GM18502 (cell line): ENCODE measurements at regions not wholly inside any gene's neighbourhood (a gene's known extent, or its start where the extent isn't known, plus 50 kb on each side); places are given as distances from the start of the nearest gene placed in this dataset.
"Not testable (repeated sequence)": the region's sequence is repeated elsewhere in the genome, so short reads cannot be mapped to it uniquely, and the experiment has no call there.

ENCODE experiments used
- ATAC-seq: cut with Tn5 transposase; IDR thresholded peaks from one replicate; pipeline ENCODE4 v1.9.1; 2021; ENCODE audit warnings: mild to moderate bottlenecking; ENCODE audit not compliant: unreplicated experiment, poor library complexity

GRCh38 chr7:89607792-89608191 is 546.5 kb upstream of the STEAP1 start:
- no peak for ATAC-seq

DNA sequence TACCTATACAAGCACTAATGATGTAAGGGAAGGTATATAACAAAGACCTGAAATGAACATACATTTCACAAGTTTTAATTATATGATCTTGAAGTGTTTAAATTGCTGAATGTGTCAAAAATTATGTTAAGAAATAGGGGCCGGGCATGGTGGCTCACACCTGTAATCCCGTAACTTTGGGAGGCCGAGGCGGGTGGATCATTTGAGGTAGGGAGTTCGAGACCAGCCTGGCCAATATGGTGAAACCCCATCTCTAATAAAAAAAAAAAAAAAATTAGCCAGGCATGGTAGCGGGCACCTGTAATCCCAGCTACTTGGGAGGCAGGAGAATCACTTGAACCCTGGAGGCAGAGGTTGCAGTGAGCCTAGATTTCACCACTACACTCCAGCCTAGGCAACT is 537.4 kb upstream of the STEAP1 start:
- ATAC-seq, result not testable (repeated sequence)

- no peak for ATAC-seq
Measured at GRCh38 chr7:89618274-89618673, 536.0 kb upstream of the STEAP1 start.

GRCh38 chr7:89621925-89622641 is 532.2 kb upstream of the STEAP1 start:
- ATAC-seq, result no peak

GRCh38 chr7:89623018-89623672 is 531.1 kb upstream of the STEAP1 start:
- ATAC-seq, result peak; percentile 97

- not testable (repeated sequence) for ATAC-seq
Measured at GRCh38 chr7:89624155-89624554, 530.1 kb upstream of the STEAP1 start.

DNA sequence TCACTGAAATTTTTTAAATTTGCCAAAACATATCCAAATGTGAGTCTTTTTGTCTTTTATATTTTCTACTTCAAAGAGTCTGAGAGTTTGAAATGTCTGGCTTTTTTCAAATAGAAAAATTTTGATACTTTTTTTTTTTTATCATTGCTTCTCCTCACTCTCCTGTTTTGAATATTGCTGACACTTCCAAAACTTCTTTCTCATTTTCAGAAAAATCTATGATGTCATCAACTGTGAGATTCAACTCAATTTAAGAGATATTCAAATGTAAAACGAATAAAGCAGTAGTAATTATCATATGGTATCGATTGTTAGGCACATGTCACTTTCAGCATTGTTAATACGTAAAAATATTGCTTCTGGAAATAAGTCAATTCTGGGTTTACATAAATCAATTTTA is 505.8 kb upstream of the STEAP1 start:
- ATAC-seq, result no peak

- ATAC-seq, result no peak
Measured at GRCh38 chr7:89655946-89656345, 498.3 kb upstream of the STEAP1 start.

DNA sequence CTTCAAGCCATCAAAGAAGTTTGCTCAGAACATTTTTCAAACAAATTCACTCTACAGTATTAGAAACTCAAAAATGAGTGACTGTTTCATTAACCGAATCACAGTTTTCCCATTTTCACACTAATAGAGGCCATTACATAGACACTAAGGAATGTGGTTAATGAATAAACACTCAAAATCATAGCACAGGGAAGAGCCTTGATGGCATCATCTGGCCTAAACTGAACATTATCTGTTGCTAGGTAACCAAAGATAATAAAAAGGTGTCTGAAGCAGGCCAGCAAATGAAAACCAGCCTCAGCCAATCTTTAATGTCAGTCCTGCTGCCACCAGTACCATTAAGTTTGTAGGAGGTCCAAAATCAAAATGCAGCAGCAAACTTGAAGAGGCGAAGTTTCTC is 492.4 kb upstream of the STEAP1 start:
- ATAC-seq, result no peak

GRCh38 chr7:89666136-89666835 is 488.0 kb upstream of the STEAP1 start:
- ATAC-seq, result no peak

DNA sequence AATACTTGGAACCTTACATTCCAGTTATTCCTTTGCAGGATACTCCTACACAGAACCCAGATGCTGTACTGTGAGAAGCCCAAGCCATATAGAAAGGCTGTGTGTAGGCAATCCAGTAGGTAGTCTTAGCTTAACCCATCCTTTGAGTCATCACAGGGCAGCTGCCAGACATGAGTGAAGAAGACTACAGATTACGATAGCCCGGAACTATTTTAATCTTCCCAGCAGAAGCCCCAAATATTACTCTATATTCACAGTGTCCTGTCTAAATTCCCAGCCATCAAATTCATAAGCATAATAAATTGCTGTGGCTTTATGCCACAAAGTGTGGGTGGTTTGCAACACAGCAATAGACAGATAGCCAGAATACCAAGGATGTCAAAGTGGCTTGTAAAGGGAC is 474.1 kb upstream of the STEAP1 start:
- ATAC-seq, result no peak

- no peak for ATAC-seq
Measured at GRCh38 chr7:89681448-89681847, 472.8 kb upstream of the STEAP1 start.

DNA sequence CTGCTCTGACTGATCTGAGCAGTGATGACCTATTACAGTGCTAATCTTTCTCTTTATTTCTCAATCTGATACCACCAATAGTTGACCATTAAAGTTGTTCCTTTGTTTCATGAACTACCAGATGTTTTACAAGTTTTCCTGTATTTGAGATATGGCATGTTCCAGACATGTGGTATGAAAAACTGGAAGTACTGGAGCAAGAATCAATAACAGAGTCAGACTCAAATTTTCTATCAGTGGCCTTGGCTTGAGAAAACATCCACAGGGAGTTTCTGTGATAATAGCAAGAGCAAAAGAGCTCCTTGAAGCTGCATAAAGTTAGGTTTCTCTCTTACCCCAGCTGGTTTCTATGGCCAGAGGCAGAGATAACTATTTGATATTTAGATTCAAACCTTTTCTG is 469.0 kb upstream of the STEAP1 start:
- no peak for ATAC-seq

DNA sequence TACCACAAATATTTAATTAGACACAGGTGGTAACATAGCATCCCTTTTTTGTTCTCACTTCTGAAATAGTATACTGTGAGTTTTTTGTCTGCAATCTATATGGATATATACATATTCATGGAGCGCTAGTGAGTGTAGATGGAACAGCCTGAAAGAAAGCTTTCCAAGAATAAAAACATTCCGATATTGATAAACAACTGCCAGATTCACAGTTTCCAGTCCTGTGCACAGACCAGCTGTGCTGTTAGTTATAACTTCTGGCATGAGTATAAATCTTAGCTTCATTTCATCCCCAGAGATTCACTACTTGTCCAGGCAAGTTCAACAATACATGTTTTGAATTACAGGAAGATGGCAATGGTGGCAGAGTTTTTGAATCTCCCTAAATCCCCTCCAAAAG is 467.1 kb upstream of the STEAP1 start:
- no peak for ATAC-seq

DNA sequence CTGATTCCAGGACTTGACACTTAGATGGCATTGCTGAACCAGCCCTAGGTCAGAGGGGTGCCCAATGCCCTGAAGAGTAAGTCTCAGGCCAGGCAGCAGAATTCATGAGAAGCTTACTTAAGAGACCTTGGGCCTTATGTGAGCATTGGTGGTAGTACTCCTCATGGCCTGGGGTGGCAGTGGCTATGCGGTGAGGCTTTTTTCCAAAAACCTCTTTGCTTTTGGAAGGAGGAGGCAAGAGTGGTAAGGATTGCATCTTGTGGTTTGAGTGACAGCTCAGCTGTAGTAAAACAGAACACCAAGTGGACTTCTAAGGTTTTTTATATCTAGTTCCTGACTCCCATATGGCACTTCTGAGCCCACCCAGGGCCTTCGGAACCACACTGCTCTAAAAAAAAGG is 459.0 kb upstream of the STEAP1 start:
- no peak for ATAC-seq

DNA sequence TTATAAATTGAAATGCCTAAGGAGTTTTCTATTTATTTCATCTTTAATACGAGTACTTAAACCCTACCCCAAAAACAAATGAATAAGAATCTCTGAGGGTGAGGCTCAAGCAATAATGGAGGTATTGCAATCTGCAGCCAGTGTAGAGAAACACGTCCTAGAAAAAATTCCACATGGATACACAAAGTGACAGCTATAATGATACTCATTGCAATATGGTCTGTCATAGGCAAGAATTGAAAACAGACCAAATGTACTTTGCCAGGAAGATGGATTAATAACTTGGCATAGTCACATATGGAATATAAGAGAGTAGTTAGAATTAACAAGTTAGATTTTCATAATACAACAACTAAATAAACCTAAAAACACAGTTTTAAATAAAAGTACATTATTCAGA is 440.1 kb upstream of the STEAP1 start:
- no peak for ATAC-seq

DNA sequence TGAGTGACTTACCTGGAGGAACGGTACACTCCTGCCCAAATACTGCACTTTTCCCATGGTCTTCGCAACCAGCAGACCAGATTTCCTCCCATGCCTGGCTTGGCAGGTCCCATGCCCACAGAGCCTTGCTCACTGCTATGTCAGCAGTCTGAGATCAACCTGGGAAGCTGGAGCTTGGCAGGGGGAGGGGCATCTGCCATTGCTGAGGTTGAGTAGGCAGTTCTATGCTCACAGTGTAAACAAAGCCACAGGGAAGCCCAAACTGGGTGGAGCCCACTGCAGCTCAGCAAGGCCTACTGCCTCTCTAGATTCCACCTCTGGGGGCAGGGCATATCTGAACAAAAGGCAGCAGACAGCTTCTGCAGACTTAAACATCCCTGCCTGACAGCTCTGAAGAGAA is 435.3 kb upstream of the STEAP1 start:
- ATAC-seq, result not testable (repeated sequence)

DNA sequence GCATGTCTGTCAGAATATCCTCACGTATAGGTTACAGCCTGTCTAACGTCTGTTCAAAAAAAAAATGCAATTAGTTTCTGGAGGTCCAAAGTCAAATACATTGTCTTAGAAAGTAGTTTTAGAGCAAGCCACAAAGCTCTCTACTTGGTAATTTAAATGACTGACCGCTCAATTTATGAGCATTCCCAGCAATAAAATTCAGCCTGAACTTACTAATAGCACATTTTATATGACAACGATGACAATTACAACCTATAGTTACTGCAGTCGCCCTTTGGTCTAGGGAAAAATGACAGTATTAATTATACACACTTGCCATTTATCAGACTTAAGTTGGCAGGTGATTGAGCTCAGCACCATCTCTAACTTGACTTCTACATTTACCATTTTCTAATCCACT is 425.8 kb upstream of the STEAP1 start:
- no peak for ATAC-seq

DNA sequence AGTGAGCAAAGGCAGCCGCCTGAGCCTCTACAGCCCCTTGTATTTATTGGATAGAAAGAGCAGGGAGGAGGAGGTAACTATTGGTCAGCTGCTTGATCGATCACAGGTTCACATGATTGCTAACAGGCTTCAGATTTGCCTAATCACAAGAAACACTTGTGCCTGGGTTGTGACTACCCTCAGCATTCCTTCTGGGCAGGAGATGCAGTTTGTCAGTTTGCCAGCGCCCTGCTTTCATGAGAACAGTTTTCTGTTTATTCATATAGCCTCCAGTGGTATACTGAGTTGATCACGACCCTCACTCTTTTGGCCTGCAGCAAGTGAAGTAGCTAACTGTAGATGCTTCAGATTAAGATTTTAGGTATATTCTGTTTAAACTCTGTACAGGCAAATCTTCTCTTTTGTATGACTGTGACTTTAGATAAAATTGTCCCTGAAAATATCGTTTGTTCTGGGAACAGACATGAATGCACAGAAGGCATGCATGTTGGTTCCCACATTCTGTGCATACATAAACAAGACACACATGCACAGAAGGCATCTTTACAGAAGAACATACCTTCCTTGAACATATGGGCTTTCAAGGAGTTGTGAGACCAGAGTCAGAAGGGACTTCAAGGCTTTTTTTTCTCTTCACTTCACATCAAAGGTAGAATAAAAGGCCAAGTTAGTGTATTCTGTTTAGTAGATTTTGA is 422.4 kb upstream of the STEAP1 start:
- no peak for ATAC-seq

DNA sequence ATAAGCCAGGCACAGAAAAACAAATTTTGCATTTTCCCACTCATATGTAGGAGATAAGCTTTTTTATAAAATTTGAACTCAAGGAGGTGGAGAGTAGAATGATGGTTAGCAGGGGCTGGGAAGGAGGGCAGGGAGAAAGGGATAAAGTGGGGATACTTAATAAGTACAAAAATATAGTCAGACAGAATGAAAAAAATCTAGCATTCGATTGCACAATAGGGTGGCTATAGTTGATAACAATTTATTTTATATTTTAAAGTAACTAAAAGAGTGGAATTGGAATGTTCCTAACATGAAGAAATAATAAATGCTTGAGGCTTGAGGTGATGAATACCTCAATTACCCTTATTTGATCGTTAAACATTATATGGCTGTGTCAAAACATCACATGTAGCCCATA is 415.7 kb upstream of the STEAP1 start:
- no peak for ATAC-seq

DNA sequence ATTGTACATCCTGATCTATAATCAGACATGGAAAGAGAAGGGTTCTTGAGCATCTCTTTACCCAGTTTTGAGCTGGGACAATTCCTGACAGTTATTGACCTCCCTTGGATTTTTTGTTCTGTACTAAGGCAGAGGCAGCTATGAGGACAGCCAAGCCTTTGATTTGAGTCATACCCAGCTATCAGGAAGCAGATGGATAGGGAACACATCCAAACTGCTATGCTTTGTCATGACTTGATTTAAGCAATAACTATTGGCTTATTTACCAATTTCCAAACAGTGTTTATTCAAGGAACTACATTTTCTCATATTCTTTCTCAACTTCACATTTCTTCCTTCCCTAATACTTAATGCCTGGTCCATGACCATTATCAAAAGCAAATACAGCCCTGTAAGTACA is 396.4 kb upstream of the STEAP1 start:
- ATAC-seq, result no peak
